ENCODE measurements at regions not wholly inside any gene's neighbourhood (a gene's known extent, or its start where the extent isn't known, plus 50 kb on each side); places are given as distances from the start of the nearest gene placed in this dataset.

GRCh38 chr2:4668381-4668780 lies 965.0 kb downstream of the DCDC2C start:
- no peak overlapping the region for H3K4me3 ChIP-seq (ENCODE audit: low read depth, low read length)
- DNase-seq (ENCODE audit: low read depth), result no peak
- no peak for TF ChIP-seq CTCF (conservative IDR thresholded peaks at IDR 0.05; ENCODE audit: low read depth, low read length)

GRCh38 chr2:4670331-4670730 lies 967.0 kb downstream of the DCDC2C start:
- TF ChIP-seq CTCF (conservative IDR thresholded peaks at IDR 0.05; ENCODE audit: low read depth, low read length), result no peak
- no peak overlapping the region for H3K4me3 ChIP-seq (ENCODE audit: low read depth, low read length)
- DNase-seq (ENCODE audit: low read depth), result no peak

- no peak for DNase-seq (ENCODE audit: low read depth)
- no peak for TF ChIP-seq CTCF (conservative IDR thresholded peaks at IDR 0.05; ENCODE audit: low read depth, low read length)
- H3K4me3 ChIP-seq (ENCODE audit: low read depth, low read length), result peak overlapping the region; percentile 11
Measured at GRCh38 chr2:4673025-4673489, 969.7 kb downstream of the DCDC2C start.

GRCh38 chr2:4674007-4674406 lies 970.6 kb downstream of the DCDC2C start:
- no peak overlapping the region for H3K4me3 ChIP-seq (ENCODE audit: low read depth, low read length)
- DNase-seq (ENCODE audit: low read depth), result no peak
- no peak for TF ChIP-seq CTCF (conservative IDR thresholded peaks at IDR 0.05; ENCODE audit: low read depth, low read length)

- TF ChIP-seq CTCF (conservative IDR thresholded peaks at IDR 0.05; ENCODE audit: low read depth, low read length), result no peak
- no peak for DNase-seq (ENCODE audit: low read depth)
Measured at GRCh38 chr2:4675295-4675694, 971.9 kb downstream of the DCDC2C start.

GRCh38 chr2:4678927-4679326 lies 975.6 kb downstream of the DCDC2C start:
- no peak for TF ChIP-seq CTCF (conservative IDR thresholded peaks at IDR 0.05; ENCODE audit: low read depth, low read length)
- no peak for DNase-seq (ENCODE audit: low read depth)

More at GRCh38 chr2:4675295-4675694, 971.9 kb downstream of the DCDC2C start:
- no peak overlapping the region for H3K4me3 ChIP-seq (ENCODE audit: low read depth, low read length)

GRCh38 chr2:4679391-4679790 lies 976.0 kb downstream of the DCDC2C start:
- DNase-seq (ENCODE audit: low read depth), result no peak

More at GRCh38 chr2:4678927-4679326, 975.6 kb downstream of the DCDC2C start:
- H3K4me3 ChIP-seq (ENCODE audit: low read depth, low read length), result no peak overlapping the region

More at GRCh38 chr2:4679391-4679790, 976.0 kb downstream of the DCDC2C start:
- TF ChIP-seq CTCF (conservative IDR thresholded peaks at IDR 0.05; ENCODE audit: low read depth, low read length), result no peak
- H3K4me3 ChIP-seq (ENCODE audit: low read depth, low read length), result no peak overlapping the region
